ENCODE measurements at regions not wholly inside any gene's neighbourhood (a gene's known extent, or its start where the extent isn't known, plus 50 kb on each side); places are given as distances from the start of the nearest gene placed in this dataset.

DNA sequence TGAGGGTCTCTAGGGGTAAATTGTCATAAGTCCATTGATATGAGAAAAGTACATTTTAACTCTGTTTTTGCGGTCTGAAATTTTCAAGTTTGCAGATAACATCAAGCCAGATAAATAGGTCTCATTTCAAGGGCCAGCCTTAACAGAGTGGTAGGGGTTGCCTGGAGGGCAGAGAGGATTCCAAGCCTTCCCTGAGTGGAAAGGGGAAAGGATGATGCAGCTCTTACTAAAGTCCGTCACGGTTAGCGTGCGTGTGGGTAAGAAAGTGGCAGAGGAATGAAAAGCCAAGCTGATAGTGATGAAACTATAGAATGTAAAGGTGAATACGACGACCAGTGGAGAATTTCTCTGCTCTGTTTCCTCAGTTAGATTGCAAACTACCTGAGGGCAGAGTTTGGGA is 71.6 kb downstream of the ADRA2A start:
- TF ChIP-seq POLR2A (IDR thresholded peaks at IDR 0.05) (no peak), POLR2AphosphoS5 (IDR thresholded peaks at IDR 0.05) (no peak)
- TF ChIP-seq, protein P1, sequence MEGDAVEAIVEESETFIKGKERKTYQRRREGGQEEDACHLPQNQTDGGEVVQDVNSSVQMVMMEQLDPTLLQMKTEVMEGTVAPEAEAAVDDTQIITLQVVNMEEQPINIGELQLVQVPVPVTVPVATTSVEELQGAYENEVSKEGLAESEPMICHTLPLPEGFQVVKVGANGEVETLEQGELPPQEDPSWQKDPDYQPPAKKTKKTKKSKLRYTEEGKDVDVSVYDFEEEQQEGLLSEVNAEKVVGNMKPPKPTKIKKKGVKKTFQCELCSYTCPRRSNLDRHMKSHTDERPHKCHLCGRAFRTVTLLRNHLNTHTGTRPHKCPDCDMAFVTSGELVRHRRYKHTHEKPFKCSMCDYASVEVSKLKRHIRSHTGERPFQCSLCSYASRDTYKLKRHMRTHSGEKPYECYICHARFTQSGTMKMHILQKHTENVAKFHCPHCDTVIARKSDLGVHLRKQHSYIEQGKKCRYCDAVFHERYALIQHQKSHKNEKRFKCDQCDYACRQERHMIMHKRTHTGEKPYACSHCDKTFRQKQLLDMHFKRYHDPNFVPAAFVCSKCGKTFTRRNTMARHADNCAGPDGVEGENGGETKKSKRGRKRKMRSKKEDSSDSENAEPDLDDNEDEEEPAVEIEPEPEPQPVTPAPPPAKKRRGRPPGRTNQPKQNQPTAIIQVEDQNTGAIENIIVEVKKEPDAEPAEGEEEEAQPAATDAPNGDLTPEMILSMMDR (IDR thresholded peaks at IDR 0.05 in 8 of 11, conservative IDR thresholded peaks at IDR 0.05 in 3 of 11) = no peak
- no peak overlapping the region for H3K27ac ChIP-seq
- WGBS, 5 donors = 91 to 96% (median 94%) methylated on average over 7 of the region's 7 CpGs
- DNase-seq = no peak
- H3K4me3 ChIP-seq = no peak overlapping the region
- intact Hi-C loops (cut with DNase I; ENCODE audit: low total_unique reads) = no loop called here
- no peaks in the 10 kb centered on the region for H3K27me3 ChIP-seq (replicated peaks in 1 of 7)
- H3K9me3 ChIP-seq = no peaks in the 10 kb centered on the region
- H3K4me1 ChIP-seq = no peaks in the 10 kb centered on the region
- no peaks in the 10 kb centered on the region for H3K36me3 ChIP-seq

DNA sequence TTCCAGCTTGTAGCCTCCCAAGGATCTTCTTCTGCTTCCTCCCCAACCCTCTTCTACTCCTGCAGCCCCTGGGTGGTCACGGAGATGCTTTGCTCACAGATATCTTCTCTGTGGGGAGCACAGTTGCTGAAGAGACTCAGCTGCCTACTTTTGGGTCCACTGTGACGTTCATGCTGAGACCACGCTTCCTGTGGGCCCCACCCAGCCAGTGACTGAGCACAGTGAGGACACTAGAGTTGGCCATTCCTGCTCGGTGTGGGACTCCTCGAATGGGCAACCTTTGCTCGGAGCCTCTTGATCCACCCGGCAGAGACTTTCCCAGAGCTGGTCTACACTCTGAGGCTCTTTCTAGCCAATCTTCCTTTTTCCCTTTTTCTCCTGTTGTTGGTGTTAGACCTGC is 73.9 kb downstream of the ADRA2A start:
- 82 to 92% (median 84%) methylated on average over 7 of the region's 7 CpGs for WGBS, 5 donors
- DNase-seq = no peak
- Histone ChIP-seq H3K9me3 (no peaks in the 10 kb centered on the region), H3K4me3 (no peak overlapping the region), H3K36me3 (no peaks in the 10 kb centered on the region), H3K27ac (no peak overlapping the region), H3K4me1 (no peaks in the 10 kb centered on the region), H3K27me3 (replicated peaks in 1 of 7) (peaks cover 0 to 11% (median 0%) of the 10 kb centered on the region in 7 donors)
- TF ChIP-seq POLR2AphosphoS5 (IDR thresholded peaks at IDR 0.05) (no peak), POLR2A (IDR thresholded peaks at IDR 0.05) (no peak)
- TF ChIP-seq, protein P1 (IDR thresholded peaks at IDR 0.05 in 8 of 11, conservative IDR thresholded peaks at IDR 0.05 in 3 of 11) = no peak
- intact Hi-C loops (cut with DNase I; ENCODE audit: low total_unique reads) = no loop called here

DNA sequence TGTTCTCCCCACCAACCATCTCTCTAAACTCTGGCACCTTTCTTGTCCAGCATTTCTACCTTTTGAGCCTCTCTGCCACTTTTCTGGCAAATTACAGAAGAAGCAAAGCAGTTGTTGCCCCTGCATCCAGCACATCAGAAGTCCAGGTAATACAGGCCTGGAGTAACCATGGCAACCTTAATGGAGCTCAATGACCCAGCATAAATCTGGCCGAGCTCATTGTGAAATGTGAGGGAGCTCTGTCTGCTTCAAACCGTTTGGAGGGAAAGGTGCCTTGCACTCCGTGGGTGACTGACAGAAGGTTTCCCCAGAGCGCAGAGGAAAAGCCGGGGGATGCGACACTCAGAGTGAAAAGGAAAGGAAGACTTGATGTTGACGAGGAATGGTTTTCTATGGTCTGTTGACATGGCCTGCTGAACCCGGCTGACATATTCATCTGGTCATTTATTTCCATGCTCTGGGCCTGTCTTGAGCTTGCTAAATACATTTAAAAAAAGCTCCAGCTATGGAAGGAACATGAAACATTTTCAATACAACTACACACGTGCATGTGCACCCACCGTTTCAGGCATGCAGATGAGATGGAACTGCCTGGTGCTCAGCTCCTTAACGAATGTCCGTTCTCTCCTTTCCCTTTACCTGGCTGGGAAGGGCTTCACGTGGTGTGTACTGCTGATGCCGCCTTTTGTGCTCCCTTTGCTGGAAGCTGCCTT is 74.9 kb downstream of the ADRA2A start:
- no peak for DNase-seq
- TF ChIP-seq POLR2A (IDR thresholded peaks at IDR 0.05) = no peak
- Histone ChIP-seq H3K27ac (no peak overlapping the region), H3K27me3 (replicated peaks in 1 of 7) (peaks cover 0 to 14% (median 0%) of the 10 kb centered on the region in 7 donors), H3K4me3 (no peak overlapping the region), H3K36me3 (no peaks in the 10 kb centered on the region), H3K4me1 (no peaks in the 10 kb centered on the region), H3K9me3 (no peaks in the 10 kb centered on the region)
- intact Hi-C loops (cut with DNase I; ENCODE audit: low total_unique reads) = no loop called here
- WGBS, 5 donors = 81 to 85% (median 83%) methylated on average over 14 of the region's 14 CpGs

DNA sequence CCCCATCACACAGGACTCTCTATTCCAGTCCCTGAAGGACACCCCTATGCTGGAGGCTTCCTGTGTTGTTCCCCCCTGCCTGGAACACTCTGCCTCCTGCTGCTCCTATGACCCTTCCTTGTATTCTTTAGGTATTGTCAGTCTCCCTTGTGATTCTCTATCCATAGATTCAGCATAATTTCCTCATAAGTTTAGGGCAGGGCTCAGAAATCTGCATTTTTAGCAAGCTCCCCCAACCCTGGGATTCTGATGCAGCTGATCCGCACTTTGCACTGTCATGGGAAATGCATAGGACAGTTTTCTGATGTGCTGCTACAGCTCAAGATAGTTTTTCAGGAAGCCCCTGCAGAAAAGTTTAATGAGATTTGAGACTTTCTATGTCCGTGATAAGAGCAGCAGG is 79.9 kb downstream of the ADRA2A start:
- intact Hi-C loops (cut with DNase I; ENCODE audit: low total_unique reads) = no loop called here
- H3K36me3 ChIP-seq = no peaks in the 10 kb centered on the region
- H3K9me3 ChIP-seq = no peaks in the 10 kb centered on the region
- TF ChIP-seq POLR2AphosphoS5 (IDR thresholded peaks at IDR 0.05) (no peak), POLR2A (IDR thresholded peaks at IDR 0.05) (no peak)
- TF ChIP-seq, protein P1 (IDR thresholded peaks at IDR 0.05 in 8 of 11, conservative IDR thresholded peaks at IDR 0.05 in 3 of 11) = no peak
- peaks cover 0 to 34% (median 0%) of the 10 kb centered on the region in 7 donors for H3K27me3 ChIP-seq (replicated peaks in 1 of 7)
- H3K4me1 ChIP-seq = no peaks in the 10 kb centered on the region
- no peak for DNase-seq
- no peak overlapping the region for H3K4me3 ChIP-seq
- H3K27ac ChIP-seq = no peak overlapping the region
- 75 to 87% (median 80%) methylated on average over 2 of the region's 2 CpGs for WGBS, 5 donors

All from spleen (tissue), 11 donors.